Activated CD4-positive, alpha-beta T cell treated with anti-CD3 and anti-CD28 coated beads, Interleukin-2, amount 50 U/mL, for 48 hours (primary cell): ENCODE measurements at regions not wholly inside any gene's neighbourhood (a gene's known extent, or its start where the extent isn't known, plus 50 kb on each side); places are given as distances from the start of the nearest gene placed in this dataset.
"Not testable (repeated sequence)": the region's sequence is repeated elsewhere in the genome, so short reads cannot be mapped to it uniquely, and the experiment has no call there.

Experiments
- DNase-seq, 2 experiments: peaks; one replicate each; pipeline ENCODE4 v3.0.0-alpha.2; 2020

DNA sequence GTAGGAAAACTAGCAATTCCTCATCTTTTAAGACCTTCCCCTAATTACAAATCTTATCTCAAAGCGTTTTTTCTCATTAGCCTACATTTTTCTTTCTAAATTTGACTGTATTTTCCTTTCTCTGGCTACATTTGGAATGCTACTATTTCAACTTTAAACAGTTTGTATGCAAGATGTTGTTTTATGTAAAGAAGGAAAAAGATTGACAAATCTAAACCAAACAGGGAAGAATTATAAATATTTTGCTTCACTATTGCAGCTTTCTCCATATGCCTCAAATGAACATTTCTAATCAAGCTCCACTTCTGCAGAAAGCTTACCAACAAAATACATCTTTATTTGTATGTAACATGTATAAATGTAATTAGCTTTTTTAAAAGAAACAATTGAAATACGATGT, 156.2 kb downstream of the MZT1 start:
- DNase-seq = no peak

DNA sequence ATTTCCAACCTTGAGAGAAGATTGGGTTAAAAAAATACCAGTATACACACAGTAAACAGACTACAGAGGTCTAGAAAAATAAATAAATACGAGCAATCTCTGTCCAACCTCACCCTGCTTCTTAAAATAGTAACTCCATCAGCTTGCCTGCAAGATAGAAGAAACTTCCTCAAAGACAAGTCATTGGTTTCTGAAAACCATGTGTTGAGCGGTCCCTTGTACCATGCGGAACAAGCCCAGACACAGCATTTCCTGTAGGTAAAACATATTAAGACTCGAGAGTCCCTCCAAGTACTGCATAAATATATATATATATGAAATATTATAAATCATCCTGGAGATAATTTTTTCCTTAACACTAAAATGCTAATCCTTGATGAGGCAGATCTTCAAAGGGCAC, 157.4 kb downstream of the MZT1 start:
- no peak for DNase-seq

DNA sequence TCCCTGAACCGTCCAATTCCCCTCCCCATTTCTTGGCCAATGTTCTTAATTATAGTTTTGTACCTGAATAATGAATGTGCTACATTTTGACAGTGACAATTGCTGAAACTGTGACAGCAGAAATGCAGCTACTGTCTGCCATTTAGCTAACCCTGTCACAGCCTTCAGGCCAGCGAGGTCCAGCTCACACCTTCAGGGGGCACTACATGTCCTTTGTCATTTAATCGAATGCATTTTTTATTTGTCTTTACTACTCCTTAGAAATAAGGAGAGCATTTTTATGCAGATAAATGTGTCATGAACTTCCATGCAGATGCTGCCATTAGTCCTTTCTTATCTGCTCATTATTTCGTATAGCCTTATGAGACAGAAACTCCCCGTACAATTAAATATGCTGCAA, 159.9 kb downstream of the MZT1 start:
- DNase-seq = no peak

DNA sequence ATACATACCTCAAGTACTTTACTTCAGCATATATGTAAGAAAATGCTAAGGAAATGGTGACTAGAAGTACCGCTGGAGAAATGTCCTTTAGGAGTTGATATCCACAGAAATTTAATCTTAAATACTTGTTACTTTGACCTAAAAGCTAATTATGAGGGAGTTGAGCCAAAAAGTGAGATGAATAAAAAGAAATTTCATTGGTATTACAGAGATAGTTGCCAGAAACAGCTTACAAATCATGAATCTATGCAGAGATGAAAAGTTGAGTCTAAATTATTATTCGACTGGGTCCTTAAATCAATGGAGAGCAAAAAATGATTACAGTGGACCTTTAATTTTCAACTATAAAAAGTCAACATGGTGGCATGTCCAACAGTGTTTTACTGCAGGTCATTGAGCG, 160.9 kb downstream of the MZT1 start:
- DNase-seq = no peak

DNA sequence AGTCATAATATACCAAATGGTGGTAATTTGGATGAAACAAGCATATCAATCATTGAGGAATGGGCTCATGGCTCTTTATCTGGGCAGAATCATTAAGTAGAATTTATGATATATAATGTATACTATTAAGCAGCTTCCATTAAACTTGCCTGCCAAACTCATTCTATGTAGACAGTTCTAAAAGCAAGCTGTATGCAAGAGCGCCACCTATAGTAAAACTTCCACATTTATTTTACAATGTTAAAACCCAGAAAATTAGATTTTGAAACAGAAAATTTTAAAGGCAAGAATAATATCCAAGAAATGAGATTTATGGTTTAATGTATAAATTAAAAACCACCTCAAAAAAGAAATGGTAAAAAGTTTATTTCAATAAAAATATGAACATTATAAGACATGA, 161.5 kb downstream of the MZT1 start:
- no peak for DNase-seq

DNA sequence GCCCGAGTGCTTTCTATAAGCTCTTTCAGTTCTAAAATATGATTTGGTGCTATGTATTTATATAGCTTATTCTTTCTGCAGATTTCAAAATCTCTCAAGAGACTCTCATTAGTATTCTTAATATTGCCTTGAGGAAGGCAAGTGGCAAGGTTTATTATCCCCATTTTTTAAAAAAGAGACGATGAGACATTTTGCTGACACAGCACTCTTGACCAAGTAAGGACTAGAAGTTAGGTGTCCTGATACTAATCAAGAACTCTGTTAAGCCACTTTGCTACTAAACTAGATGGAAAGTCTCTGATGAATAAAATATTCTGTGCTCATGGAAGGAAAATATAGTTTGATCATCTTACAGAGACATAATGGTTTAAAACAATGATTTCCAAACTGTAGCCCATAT, 164.7 kb downstream of the MZT1 start:
- DNase-seq = no peak

DNA sequence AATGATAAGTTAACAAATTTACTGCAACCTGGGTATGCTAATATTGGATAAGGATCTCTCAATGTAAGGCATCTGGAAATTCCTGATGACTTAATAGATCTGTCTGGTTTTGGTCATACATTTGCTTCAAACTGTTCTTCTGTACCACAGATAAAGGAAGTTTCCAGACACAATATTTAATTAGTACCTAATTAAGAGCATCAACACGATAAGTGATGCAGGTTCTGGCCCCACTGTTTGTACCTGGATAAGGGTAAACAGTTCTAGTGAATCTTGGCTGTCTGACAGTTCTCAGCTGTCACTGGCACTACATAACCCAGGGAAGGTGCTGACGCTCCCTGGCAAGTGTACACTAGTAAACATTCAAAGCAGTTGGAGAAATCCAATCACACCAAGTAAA, 165.6 kb downstream of the MZT1 start:
- no peak for DNase-seq

DNA sequence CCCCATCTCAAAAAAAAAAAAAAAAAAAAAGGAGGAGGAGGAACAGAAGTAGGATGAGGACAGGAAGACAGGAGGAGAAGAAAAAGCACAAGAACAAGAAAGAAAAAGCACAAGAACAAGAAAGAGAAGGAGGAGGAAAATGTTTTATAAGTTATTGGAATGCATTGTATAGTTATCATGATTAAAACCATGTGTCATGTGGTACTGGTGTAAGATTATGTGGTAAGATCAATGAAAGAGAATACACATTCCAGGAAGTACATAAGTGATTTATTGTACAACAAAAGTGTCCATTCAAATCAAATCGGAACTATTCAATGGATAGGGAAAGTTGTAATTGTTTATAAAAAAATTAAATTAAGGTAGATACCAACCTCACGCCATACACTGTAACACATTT, 167.7 kb downstream of the MZT1 start:
- DNase-seq = no peak

DNA sequence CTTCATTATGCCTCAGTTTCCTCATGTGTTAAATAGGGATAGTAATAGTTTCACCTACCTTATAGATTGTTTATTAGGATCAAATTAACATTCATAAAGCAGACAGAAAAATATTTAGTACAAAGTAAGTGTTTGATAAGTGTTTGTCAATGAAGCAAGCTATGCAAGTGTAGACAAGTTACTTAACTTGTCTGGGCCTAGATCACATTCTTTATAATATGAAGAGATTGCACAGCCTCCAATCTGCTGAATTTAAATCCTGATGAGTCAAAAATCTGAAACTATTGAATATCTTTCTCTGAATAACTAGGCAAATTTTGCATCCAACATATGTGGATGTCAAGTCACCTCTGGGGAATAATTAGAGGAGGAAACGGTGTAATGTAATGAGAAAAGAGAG, 170.5 kb downstream of the MZT1 start:
- DNase-seq = no peak

DNA sequence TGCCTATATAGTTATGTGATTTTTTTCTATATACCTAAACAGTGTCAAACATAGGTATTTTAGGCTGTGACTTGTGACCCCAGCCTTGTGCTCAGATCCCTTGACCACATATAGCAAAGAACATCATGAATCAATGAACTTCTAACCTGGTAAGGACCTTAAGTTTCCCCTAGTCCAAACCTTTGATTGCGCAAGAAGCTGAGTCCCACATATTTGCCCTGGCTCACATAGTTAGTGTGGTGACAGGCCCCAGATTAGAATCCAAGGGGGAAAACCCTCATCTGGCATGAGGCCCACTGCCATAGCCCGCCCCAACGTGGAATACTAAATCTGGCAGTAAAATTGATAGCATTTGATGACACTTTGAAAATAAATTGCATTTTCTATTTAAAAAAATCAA, 171.8 kb downstream of the MZT1 start:
- no peak for DNase-seq

DNA sequence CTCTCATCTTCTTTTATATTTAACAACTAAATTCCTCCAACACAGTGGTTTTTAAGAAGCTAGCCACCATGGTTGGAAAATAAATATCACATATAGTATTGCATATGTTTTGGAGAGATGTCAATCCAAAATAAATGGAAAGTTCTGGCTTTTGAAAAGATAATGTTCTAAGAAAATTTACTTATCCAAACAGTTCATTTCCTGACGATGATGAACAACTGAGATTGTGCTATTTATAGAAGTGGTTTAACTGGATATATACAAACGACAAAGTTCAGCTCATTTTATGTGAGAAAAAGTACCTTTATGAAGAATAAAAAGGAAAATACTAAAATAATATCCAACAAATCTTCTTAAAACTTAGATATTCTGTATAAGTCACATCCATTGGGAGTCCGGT, 174.7 kb downstream of the MZT1 start:
- no peak for DNase-seq

DNA sequence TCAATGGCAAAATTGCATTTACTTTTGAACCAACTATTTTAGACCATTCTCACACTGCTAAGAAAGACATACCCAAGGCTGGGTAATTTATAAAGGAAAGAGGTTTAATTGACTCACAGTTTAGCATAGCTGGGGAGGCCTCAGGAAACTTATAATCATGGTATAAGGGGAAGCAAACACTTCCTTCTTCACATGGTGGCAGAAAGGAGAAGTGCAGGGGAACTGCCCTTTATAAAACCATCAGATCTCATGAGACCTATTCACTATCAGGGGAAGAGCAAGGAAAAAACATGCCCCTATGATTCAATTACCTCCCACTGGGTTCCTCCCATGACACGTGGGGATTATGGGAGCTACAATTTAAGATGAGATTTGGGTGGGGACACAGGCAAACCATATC, 181.5 kb downstream of the MZT1 start:
- DNase-seq = not testable (repeated sequence)

DNA sequence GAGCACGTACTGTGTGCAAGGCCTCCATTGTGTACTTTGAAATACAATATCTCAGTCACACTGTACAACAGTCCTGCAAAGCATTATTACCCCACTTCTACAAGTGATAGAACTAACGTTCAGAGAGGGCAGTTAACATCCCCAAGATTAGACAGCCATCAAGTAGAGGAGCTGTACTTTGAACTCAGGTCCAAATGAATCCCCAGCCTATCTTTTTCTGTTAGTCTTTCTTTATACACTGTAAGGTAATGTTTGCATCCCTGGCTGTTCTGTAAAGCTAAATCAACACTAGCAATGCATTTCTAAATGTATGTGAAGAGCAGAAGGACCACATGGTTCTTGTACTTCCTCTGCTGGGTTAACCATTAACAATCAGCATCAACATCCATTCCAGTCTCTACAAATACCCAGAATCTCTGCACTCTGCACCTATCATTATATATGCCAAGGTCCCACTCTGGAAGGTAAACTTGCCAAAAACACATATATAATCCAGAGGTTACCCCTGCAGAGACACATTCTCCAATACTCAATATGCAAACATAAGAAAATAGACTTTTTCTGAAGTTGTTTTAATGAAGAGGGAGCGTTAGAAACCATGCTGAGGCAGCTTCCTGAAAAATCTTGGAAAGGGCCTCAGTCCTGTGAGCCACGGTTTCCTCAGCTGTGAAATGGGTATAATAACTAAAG, 182.3 kb downstream of the MZT1 start:
- no peak for DNase-seq

DNA sequence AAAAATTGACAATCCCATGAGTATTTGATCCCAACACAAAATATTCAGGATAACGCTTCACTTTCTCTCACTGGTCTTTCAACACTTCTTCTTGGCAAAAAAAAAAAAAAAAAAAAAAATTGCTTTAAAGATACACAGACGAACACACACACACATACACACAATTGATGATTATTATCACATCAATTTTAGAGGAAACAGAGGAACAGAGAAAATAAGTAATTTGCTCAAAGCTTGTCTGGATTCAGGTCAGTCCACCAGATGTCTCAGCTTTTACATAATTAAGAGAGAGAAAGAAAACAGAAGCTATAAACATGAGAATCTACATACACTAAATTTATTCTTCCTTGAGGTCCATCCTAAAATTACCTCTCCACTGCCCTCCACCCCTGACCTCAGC, 183.4 kb downstream of the MZT1 start:
- DNase-seq = no peak

DNA sequence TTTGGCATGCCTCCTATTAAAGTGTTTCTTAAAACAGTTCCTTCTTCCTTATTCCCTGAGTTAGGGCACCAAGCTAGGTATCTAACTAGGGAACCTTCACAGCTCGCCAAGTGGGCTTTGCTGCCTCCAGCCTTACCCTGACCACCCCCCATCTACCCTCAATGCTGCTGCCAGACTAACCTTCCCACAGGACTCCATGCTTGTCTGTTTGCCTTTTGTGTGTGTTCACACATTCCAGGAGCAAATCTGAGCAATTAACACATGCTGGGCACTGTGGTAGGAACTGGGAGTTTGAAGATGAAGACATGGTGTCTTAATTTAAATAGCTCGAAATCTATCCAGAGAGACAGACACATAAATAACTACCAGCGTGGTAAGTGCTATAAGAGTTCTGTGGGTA, 185.2 kb downstream of the MZT1 start:
- DNase-seq = no peak

DNA sequence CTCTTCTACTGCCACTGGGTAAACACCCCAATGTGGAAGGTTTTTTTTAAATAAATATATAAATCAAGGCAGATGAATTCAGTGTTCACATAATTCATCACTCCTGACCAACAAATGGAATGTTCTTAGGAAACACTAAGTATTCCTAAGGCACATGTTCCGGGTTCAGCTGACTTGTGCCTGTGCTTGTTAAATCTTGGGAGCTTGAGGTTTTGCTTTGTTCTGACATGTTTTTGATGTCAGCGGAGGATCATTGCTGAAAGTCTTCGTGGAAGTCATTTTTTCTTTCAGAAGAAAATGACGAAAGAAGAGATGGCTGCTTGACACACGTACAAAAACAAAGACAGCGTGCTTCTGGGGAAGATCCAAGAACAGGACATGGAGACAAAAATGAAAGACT, 185.8 kb downstream of the MZT1 start:
- no peak for DNase-seq

DNA sequence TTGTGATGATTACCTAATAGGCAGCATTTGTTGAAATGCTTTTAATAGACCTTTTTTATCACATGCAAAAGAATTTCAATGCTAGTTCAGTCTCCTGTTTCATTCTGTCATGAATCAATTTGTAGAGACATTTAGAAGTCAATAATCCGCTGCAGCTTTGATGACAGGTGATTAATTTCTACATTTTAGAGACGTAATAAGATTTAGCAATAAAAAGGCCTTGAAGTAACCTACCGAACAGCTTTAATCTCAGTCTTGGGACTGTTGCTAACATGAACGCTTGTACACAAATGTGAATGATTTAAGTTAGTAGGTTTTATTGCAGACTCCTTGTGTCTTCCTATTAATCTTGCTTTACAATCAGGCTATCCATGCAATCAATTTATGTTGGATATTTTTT, 186.5 kb downstream of the MZT1 start:
- no peak for DNase-seq

DNA sequence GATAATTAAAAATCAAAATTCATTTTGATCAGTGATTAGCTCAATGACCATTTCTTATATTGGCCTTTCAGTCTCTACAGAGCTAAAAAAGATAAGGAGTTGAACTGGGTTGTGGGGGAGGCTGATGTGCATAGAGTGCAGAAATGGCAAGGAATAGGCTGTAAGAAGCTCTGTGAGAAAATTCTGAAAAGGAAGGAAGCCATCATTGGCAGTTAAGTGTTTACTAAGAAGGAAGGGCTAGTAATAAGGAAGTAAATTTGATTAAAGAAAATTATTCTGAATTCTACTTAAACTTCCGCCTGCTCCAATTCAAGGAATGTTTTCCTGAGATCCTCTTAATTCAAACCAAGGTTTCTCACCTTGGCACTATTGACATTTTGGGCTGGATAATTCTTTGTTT, 187.5 kb downstream of the MZT1 start:
- DNase-seq = no peak

DNA sequence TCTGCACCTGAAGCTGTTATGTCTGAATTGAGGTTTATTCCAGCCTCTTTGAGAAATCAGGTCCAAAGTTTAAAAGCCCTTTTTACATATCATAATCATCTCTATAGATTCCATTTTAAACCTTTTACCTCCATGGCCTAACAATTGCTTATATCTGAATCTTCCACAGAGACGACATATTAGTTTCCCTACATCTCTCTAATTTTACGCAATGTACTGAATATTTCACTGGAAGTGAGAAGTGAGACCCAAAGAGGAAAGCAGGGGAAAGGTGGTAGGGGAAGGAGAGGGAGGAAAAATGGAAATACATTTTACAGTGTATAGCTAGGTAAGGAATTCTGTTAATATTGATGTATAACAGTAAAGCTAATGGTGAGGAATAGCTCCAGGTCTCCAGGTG, 189.6 kb downstream of the MZT1 start:
- DNase-seq = no peak

DNA sequence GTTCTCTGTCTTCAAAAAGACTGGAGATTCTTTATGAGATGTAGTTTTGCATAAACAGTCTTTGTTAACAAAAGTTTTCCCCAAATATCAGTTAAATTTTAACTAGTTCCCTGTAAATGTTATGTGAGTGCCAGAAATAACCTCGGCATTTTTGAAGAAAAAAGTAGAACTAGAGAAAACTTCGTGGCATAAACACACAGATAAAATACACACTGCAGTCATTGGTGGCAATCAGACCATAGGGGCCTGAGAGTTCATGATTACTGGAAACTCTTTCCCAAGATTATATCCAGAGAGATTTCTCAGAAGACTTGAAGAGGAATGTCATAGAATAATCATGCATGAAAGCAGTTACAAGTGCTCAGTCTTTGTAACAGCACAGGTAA, 190.0 kb downstream of the MZT1 start:
- no peak for DNase-seq

DNA sequence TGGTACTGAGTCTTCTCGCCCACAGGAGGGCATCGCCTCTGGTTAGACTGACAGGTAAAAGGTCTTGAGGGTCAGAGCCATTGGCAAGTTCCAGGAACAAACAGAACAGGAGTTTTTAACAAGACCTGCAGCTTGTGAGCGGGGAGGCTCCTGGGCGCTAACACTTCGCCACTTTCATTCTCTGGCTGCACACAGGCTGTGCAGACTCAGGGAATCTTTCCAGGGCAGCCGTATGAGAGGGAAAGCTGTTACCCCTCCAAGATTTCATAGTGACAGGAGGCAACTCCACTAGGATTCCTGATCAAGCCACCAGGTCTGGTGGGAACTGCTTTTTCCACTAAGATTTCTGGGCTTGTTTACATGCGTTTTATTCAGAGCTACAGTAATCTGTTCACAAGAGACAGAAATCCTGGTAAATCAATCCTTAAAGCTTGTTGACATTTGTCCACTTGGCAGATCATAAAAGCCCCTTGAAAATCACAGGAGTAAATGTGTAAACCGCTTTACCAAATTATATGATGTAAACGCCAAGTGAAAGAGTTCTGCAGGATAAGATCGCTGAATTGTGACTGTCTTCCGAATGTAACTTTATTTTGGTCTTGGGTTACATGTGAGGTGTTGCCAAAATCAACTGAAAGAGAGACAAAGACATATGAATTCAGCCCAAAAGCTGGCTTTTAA, 190.6 kb downstream of the MZT1 start:
- no peak for DNase-seq

DNA sequence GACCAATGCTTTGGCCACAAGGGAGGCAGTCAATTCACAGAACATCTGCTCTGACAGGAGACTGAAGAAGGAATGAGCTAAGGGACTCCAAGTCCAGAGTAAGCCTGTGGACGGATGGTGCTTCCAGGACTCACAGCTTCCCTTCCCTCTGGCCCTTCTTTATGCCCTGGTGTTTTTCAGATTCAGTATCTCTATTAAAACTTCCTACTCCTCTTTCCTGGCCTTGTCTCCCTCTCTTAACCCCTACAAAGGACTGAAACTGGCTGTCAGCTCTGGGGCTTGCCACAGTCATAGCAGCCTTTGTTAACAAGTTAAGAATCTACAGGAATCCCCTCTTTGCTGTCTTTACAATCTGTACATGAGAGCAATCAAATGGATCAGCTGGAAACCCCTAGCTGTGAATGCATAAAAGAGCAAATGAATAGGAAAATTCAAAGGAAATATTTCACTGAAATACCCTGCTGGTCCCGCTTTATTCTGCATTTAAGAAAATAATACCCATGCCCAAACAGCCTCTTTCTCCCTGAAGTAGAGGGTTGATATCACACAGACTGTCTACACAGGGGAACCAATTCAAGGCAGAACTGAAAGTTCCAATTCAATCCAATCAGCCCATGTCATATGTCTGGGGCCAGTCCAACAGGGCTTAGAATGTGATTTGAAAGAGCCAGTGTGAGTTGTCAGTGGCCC, 192.3 kb downstream of the MZT1 start:
- no peak for DNase-seq

DNA sequence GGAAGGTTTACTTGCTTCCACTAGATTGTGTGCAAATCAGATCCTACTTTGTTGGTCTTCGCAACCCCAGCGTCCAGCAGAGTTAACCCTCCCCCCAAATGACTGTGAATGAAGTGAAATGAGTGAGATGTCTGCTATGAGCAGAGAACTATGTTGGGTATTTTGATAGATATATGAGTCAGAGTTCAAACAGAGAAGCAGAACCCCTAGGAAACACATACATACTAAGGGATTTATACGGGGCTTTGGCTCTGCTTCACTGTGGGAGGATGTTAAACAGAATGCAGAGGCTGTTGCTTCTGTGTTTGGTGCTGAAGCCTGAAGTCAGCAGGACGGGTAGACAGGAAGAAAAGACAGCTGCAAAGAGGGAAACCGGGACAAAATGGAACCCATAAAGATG, 197.0 kb downstream of the MZT1 start:
- DNase-seq = no peak

DNA sequence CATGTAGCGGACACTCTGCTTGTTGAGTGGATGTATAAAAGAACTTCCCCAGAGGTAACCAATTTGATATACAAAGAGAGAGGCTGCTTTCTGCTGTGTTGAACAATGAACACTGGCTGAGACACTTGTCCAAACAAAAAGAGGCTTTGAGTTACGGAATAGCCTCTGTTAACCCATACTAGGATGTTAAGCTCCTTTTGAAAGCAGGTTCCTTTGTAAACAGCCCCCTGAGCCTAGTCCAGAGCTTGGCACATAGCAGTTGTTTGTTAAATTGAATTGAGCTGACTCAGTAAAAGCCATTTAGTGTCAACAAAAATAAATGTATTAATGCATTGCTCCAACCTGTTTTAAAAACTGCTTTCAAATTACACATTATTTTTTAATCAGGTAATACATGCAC, 200.1 kb downstream of the MZT1 start:
- no peak for DNase-seq

DNA sequence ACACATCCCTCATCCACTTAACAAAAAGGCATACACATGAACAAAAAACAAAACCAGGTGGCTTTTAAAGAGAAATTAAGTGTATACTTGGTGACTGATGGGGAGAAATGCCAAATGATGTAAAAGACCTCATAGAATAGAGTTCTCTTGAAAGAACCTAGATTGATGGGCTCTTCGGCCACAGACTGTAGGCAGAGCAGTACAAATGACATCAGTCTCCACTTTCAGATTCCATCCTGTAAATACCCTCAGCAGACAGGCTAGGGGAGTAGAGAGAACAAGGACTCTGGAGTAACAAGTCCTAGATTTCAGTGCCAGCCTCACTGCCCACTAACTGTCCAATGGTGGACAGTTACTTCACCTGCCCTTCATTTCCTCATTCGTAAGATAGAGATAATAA, 203.8 kb downstream of the MZT1 start:
- no peak for DNase-seq
